H1 (cell line): ENCODE measurements at regions not wholly inside any gene's neighbourhood (a gene's known extent, or its start where the extent isn't known, plus 50 kb on each side); places are given as distances from the start of the nearest gene placed in this dataset.

Experiments used
- BRCA1 ChIP-seq: IDR thresholded peaks from 2 replicates; pipeline ENCODE4 v1.6.1; 2012; ENCODE audit warnings: low read depth, low read length, improper control_type of control experiment
- EZH2 ChIP-seq: fragments of 200-600 bp; sonication (generic); IDR thresholded peaks from 2 replicates; pipeline ENCODE4 v1.7.1; 2012; ENCODE audit warnings: low read depth, mild to moderate bottlenecking, moderate library complexity, low read length, inconsistent platforms; ENCODE audit not compliant: severe bottlenecking
- SP2 ChIP-seq: IDR thresholded peaks from 2 replicates; pipeline ENCODE4 v1.6.1; 2012; ENCODE audit warnings: mild to moderate bottlenecking, low read length, inconsistent platforms
- YY1 ChIP-seq: IDR thresholded peaks from 2 replicates; pipeline ENCODE4 v1.6.1; 2011; ENCODE audit warnings: low read depth, mild to moderate bottlenecking, low read length

DNA sequence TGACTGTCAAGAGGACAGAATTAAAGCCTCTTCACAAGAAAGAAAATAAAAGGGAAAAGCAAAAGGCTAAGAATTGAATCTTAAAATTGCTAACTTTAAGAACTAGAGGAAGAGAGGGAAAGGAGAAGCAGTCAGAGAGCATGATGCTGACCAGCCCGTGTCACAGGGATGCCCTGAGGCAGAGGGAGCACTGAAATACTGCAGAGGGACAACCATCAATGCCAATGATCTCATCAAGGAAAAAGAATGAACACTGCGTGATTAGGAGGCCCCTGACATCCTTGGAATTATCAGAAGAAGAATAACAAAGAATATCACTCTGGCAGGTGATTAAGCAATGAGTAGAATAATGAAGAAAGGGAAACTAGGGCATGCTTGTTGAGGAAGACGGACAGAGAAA lies 252.2 kb upstream of the GRIP1 start (continued):
- no peak for TF ChIP-seq EZH2
- no peak for TF ChIP-seq SP2
- no peak for TF ChIP-seq BRCA1
- TF ChIP-seq YY1 = no peak
- TF ChIP-seq, all 59 proteins: peak for 0
